Hematopoietic multipotent progenitor cell treated with erythropoietin and hydrocortisone succinate and interleukin-3 and kit ligand, for 8 days (in vitro differentiated cells): ENCODE measurements at regions not wholly inside any gene's neighbourhood (a gene's known extent, or its start where the extent isn't known, plus 50 kb on each side); places are given as distances from the start of the nearest gene placed in this dataset.

Experiments used
- DNase-seq: peaks from one replicate; pipeline ENCODE4 v3.0.0-alpha.2; 2015

DNA sequence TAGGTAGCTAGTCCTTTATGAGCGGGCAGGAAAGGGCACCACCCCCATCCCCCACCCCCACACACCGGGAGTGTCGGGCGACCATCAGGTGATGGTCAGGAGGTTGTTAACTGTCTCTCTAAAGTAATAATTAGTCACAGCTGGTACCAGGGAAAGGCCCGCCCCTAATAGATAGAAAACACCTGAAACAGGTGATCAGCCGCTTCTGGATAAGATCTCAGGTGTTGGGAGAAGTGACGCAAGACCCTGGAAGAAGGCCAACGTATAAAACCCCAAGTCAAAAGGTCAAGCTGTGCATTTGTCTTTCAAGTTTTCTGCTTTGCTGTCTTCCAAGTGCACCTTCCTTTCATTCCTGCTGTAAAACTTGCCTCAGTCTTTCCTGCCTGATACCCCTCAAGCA is 59.6 kb upstream of the LINC00305 start:
- DNase-seq = no peak

DNA sequence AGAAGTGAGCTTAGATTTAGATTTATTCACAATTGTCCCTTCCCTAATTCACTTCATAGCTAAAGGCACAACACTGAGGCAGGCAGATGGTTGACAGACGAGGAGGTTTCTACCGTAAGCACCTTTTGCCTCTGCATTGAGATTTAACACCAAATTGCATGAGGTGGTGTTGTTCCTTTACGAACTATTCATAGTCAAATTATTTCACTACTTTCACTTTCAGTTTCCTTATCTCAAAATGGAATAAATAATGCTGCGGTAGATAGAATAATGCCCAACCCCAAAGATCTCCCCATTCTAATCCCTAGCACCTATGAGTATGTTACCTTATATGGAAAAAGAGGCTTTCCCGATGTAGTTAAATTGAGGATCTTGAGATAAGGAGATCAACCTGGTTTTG is 58.9 kb upstream of the LINC00305 start:
- DNase-seq = no peak

DNA sequence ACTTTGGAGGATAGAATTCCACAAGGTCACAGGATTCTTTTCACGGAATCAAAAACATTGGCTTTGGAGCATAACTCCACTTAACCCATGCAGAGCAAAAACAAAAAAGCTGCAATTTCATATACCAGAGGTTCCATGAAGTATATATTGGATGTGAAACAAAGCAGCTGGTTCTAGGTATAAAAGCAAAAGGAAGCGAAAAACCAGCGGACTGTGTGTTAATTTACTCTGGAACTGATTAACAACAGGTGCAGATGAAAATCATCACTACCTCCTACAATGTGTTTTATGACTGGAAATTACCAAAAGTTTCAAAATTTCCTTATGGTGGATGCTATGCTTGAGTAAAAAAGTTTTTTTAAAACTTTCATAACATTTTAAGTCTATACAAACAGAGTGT is 54.4 kb upstream of the LINC00305 start:
- no peak for DNase-seq

DNA sequence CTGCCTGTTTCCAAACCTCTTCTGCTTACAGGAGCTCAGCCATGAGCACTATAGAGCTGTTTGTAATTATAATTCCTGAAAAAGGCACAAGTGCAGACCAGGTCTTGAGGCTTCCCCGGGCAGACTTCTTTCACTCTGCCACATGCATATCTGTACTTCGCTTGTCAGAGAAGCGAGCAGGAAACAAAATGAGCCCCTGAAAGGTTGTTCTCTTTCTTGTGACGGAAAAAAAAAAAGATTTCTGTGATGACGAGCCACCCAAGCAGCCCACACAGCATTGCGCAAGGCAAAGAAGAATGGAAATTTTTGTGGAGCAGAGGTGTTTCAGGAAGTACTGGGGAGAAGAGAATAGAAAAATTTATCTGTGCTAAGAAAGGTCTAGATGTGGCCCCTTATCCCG is 54.0 kb upstream of the LINC00305 start:
- no peak for DNase-seq

DNA sequence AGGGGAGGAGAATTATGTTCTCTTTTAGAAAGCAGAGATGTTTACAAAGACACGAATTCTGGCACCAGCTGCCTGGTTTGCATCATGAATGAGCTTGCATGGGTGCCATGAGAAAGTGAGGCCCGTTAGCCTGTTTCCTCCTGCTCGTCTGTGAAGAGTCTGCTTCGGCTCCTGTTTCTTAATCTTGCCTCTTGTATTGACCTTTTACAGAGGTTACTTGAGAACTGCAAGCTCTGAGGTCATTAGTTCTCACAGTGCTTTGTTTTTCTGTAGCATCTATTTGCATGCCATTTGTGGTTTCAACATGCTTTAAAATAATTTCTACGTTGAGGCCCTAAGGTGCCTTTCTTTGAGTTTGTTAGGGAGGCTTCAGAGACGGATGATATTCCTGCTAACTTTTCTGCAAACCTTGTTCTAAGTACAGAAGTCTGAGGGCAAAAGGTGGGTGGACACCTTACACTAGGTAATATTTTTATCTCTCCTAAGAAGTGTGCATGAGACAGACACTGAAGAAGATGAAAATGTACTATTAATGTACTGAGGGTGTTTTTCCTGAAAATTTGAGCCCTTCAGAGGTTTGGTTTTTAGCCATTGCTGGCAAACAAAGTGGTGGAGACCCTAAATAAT is 53.4 kb upstream of the LINC00305 start:
- no peak for DNase-seq

DNA sequence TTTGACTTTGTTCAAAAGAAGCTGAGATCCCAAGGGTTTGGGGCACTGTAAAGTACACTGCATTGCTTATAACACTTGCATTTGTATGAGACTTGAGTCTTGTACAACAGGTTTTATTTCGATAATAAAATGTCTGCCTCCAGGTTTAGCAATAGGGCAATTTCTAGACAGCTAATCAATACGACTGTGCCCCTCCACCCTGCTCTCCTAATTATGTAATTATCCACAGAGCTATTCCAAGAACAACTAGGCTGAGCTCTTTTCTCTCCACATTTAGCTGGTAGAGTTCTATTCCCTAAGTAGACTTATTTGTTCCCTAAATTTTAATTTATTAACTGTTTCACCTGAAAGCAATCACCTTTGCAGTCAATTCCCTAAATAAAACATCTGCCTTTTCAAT is 52.9 kb upstream of the LINC00305 start:
- no peak for DNase-seq

DNA sequence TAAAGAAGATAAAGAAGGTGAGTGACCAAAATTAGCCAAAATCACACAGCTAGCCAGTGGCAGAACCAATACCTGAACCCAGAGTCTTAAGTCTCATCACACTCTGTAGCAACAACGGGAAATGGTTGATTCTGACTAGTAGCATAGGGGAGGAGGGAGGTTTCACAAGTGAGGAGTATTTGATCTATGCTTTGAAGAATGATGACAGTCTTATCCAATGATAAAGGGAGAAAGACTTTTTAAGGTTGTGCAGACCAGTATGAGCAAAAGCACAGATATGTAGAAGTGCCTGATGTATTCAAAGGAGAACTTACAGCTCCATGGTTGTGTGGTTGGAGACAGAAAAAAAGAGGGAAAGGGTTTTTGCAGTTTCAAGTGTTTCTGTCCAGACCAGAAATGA is 50.7 kb upstream of the LINC00305 start:
- no peak for DNase-seq
